ENCODE measurements at regions not wholly inside any gene's neighbourhood (a gene's known extent, or its start where the extent isn't known, plus 50 kb on each side); places are given as distances from the start of the nearest gene placed in this dataset.
"Not testable (repeated sequence)": the region's sequence is repeated elsewhere in the genome, so short reads cannot be mapped to it uniquely, and the experiment has no call there.

GRCh38 chr2:53112408-53112807, 655.2 kb upstream of the CHAC2 start:
- H3K4me3 ChIP-seq (ENCODE audit: low read length); H3K27ac Mint-ChIP-seq; H3K4me1 ChIP-seq (ENCODE audit: insufficient read depth, low read length); H3K9me3 ChIP-seq (ENCODE audit: low read length); CTCF ChIA-PET; POLR2A ChIA-PET; H3K27ac ChIP-seq (ENCODE audit: low read depth, low read length); DNase-seq; H3K4me1 Mint-ChIP-seq; H3K27me3 ChIP-seq (ENCODE audit: insufficient read depth, low read length, poor library complexity, severe bottlenecking); H3K4me3 Mint-ChIP-seq; H3K36me3 ChIP-seq (ENCODE audit: insufficient read depth, low read length); H3K27me3 Mint-ChIP-seq: not testable (repeated sequence)
- Mint-ChIP-seq H3K9me3 (peaks cover 3 to 22% (median 7%) of the 10 kb centered on the region in 5 donors), H3K36me3 (peaks cover 0 to 11% (median 0%) of the 10 kb centered on the region in 3 donors)

GRCh38 chr2:53111406-53111805, 656.2 kb upstream of the CHAC2 start:
- H3K9me3 Mint-ChIP-seq, result peaks cover 3 to 17% (median 4%) of the 10 kb centered on the region in 5 donors
- H3K27ac ChIP-seq (ENCODE audit: low read depth, low read length), result no peak overlapping the region
- H3K36me3 Mint-ChIP-seq, result peaks cover 0 to 6% (median 0%) of the 10 kb centered on the region in 3 donors
- DNase-seq, result no peak
- ChIA-PET POLR2A (no interaction called here), CTCF (no interaction called here)
- no peak overlapping the region for H3K27ac Mint-ChIP-seq
- no peaks in the 10 kb centered on the region for H3K27me3 ChIP-seq (ENCODE audit: insufficient read depth, low read length, poor library complexity, severe bottlenecking)
- no peaks in the 10 kb centered on the region for H3K4me1 ChIP-seq (ENCODE audit: insufficient read depth, low read length)
- H3K4me3 Mint-ChIP-seq, result no peak overlapping the region
- H3K36me3 ChIP-seq (ENCODE audit: insufficient read depth, low read length), result no peaks in the 10 kb centered on the region
- H3K9me3 ChIP-seq (ENCODE audit: low read length), result no peaks in the 10 kb centered on the region
- no peaks in the 10 kb centered on the region for H3K4me1 Mint-ChIP-seq
- no peaks in the 10 kb centered on the region for H3K27me3 Mint-ChIP-seq
- H3K4me3 ChIP-seq (ENCODE audit: low read length), result no peak overlapping the region

GRCh38 chr2:53111004-53111403, 656.6 kb upstream of the CHAC2 start:
- Histone ChIP-seq H3K36me3 (ENCODE audit: insufficient read depth, low read length) (no peaks in the 10 kb centered on the region), H3K9me3 (ENCODE audit: low read length) (no peaks in the 10 kb centered on the region)
- no peaks in the 10 kb centered on the region for H3K27me3 Mint-ChIP-seq

GRCh38 chr2:53108246-53108645, 659.4 kb upstream of the CHAC2 start:
- ChIA-PET POLR2A (no interaction called here), CTCF (no interaction called here)
- no peaks in the 10 kb centered on the region for H3K27me3 ChIP-seq (ENCODE audit: insufficient read depth, low read length, poor library complexity, severe bottlenecking)
- DNase-seq, result no peak
- Mint-ChIP-seq H3K27me3 (no peaks in the 10 kb centered on the region), H3K36me3 (peaks cover 0 to 6% (median 0%) of the 10 kb centered on the region in 3 donors), H3K4me1 (no peaks in the 10 kb centered on the region), H3K9me3 (peaks cover 3 to 9% (median 4%) of the 10 kb centered on the region in 5 donors), H3K27ac (no peak overlapping the region), H3K4me3 (no peak overlapping the region)
- H3K36me3 ChIP-seq (ENCODE audit: insufficient read depth, low read length), result no peaks in the 10 kb centered on the region
- H3K9me3 ChIP-seq (ENCODE audit: low read length), result no peaks in the 10 kb centered on the region
- H3K27ac ChIP-seq (ENCODE audit: low read depth, low read length), result no peak overlapping the region
- H3K4me1 ChIP-seq (ENCODE audit: insufficient read depth, low read length), result no peaks in the 10 kb centered on the region
- no peak overlapping the region for H3K4me3 ChIP-seq (ENCODE audit: low read length)

More at GRCh38 chr2:53111004-53111403, 656.6 kb upstream of the CHAC2 start:
- DNase-seq, result no peak
- no peak overlapping the region for H3K27ac ChIP-seq (ENCODE audit: low read depth, low read length)
- Mint-ChIP-seq H3K9me3 (peaks cover 3 to 17% (median 4%) of the 10 kb centered on the region in 5 donors), H3K36me3 (peaks cover 0 to 6% (median 0%) of the 10 kb centered on the region in 3 donors), H3K4me3 (no peak overlapping the region), H3K27ac (no peak overlapping the region), H3K4me1 (no peaks in the 10 kb centered on the region)
- ChIA-PET CTCF (no interaction called here), POLR2A (no interaction called here)
- no peaks in the 10 kb centered on the region for H3K27me3 ChIP-seq (ENCODE audit: insufficient read depth, low read length, poor library complexity, severe bottlenecking)
- no peak overlapping the region for H3K4me3 ChIP-seq (ENCODE audit: low read length)
- no peaks in the 10 kb centered on the region for H3K4me1 ChIP-seq (ENCODE audit: insufficient read depth, low read length)

- CTCF ChIA-PET, result no interaction called here
- Mint-ChIP-seq H3K4me3 (no peak overlapping the region), H3K27ac (no peak overlapping the region), H3K27me3 (no peaks in the 10 kb centered on the region), H3K36me3 (no peaks in the 10 kb centered on the region), H3K4me1 (no peaks in the 10 kb centered on the region), H3K9me3 (peaks cover 0 to 3% (median 2%) of the 10 kb centered on the region in 5 donors)
- no peaks in the 10 kb centered on the region for H3K27me3 ChIP-seq (ENCODE audit: insufficient read depth, low read length, poor library complexity, severe bottlenecking)
- POLR2A ChIA-PET, result no interaction called here
- no peaks in the 10 kb centered on the region for H3K9me3 ChIP-seq (ENCODE audit: low read length)
- H3K36me3 ChIP-seq (ENCODE audit: insufficient read depth, low read length), result no peaks in the 10 kb centered on the region
- H3K4me3 ChIP-seq (ENCODE audit: low read length), result no peak overlapping the region
- H3K4me1 ChIP-seq (ENCODE audit: insufficient read depth, low read length), result no peaks in the 10 kb centered on the region
- DNase-seq, result no peak
- no peak overlapping the region for H3K27ac ChIP-seq (ENCODE audit: low read depth, low read length)
Measured at GRCh38 chr2:53104263-53104662, 663.3 kb upstream of the CHAC2 start.

- no peak overlapping the region for H3K4me3 ChIP-seq (ENCODE audit: low read length)
- no peaks in the 10 kb centered on the region for H3K36me3 ChIP-seq (ENCODE audit: insufficient read depth, low read length)
- no peaks in the 10 kb centered on the region for H3K27me3 Mint-ChIP-seq
- H3K27ac ChIP-seq (ENCODE audit: low read depth, low read length), result no peak overlapping the region
- CTCF ChIA-PET, result no interaction called here
- H3K4me1 Mint-ChIP-seq, result no peaks in the 10 kb centered on the region
- no peaks in the 10 kb centered on the region for H3K9me3 ChIP-seq (ENCODE audit: low read length)
- H3K4me3 Mint-ChIP-seq, result no peak overlapping the region
- no peak overlapping the region for H3K27ac Mint-ChIP-seq
- H3K9me3 Mint-ChIP-seq, result peaks cover 0 to 3% (median 0%) of the 10 kb centered on the region in 5 donors
- DNase-seq, result no peak
- POLR2A ChIA-PET, result no interaction called here
- no peaks in the 10 kb centered on the region for H3K36me3 Mint-ChIP-seq
- no peaks in the 10 kb centered on the region for H3K4me1 ChIP-seq (ENCODE audit: insufficient read depth, low read length)
- H3K27me3 ChIP-seq (ENCODE audit: insufficient read depth, low read length, poor library complexity, severe bottlenecking), result no peaks in the 10 kb centered on the region
Measured at GRCh38 chr2:53103679-53104078, 663.9 kb upstream of the CHAC2 start.

GRCh38 chr2:53098696-53099078, 668.9 kb upstream of the CHAC2 start:
- no peaks in the 10 kb centered on the region for H3K27me3 ChIP-seq (ENCODE audit: insufficient read depth, low read length, poor library complexity, severe bottlenecking)
- no peaks in the 10 kb centered on the region for H3K36me3 ChIP-seq (ENCODE audit: insufficient read depth, low read length)
- H3K9me3 ChIP-seq (ENCODE audit: low read length), result no peaks in the 10 kb centered on the region
- Mint-ChIP-seq H3K27ac (no peak overlapping the region), H3K36me3 (no peaks in the 10 kb centered on the region), H3K4me3 (no peak overlapping the region), H3K4me1 (no peaks in the 10 kb centered on the region), H3K27me3 (no peaks in the 10 kb centered on the region), H3K9me3 (no peaks in the 10 kb centered on the region)
- ChIA-PET POLR2A (no interaction called here), CTCF (no interaction called here)
- H3K4me1 ChIP-seq (ENCODE audit: insufficient read depth, low read length), result no peaks in the 10 kb centered on the region
- DNase-seq, result no peak
- no peak overlapping the region for H3K27ac ChIP-seq (ENCODE audit: low read depth, low read length)
- no peak overlapping the region for H3K4me3 ChIP-seq (ENCODE audit: low read length)

- H3K27me3 ChIP-seq (ENCODE audit: insufficient read depth, low read length, poor library complexity, severe bottlenecking), result no peaks in the 10 kb centered on the region
- ChIA-PET CTCF (no interaction called here), POLR2A (no interaction called here)
- no peak overlapping the region for H3K4me3 Mint-ChIP-seq
- H3K9me3 ChIP-seq (ENCODE audit: low read length), result no peaks in the 10 kb centered on the region
- peaks cover 0 to 8% (median 0%) of the 10 kb centered on the region in 5 donors for H3K9me3 Mint-ChIP-seq
- H3K36me3 ChIP-seq (ENCODE audit: insufficient read depth, low read length), result no peaks in the 10 kb centered on the region
- H3K27me3 Mint-ChIP-seq, result no peaks in the 10 kb centered on the region
- no peak overlapping the region for H3K27ac ChIP-seq (ENCODE audit: low read depth, low read length)
- no peaks in the 10 kb centered on the region for H3K4me1 ChIP-seq (ENCODE audit: insufficient read depth, low read length)
- H3K36me3 Mint-ChIP-seq, result no peaks in the 10 kb centered on the region
- no peak overlapping the region for H3K27ac Mint-ChIP-seq
- no peak for DNase-seq
- H3K4me3 ChIP-seq (ENCODE audit: low read length), result no peak overlapping the region
- no peaks in the 10 kb centered on the region for H3K4me1 Mint-ChIP-seq
Measured at GRCh38 chr2:53096351-53096750, 671.3 kb upstream of the CHAC2 start.

- ChIA-PET CTCF (no interaction called here), POLR2A (no interaction called here)
- no peaks in the 10 kb centered on the region for H3K36me3 Mint-ChIP-seq
- H3K4me3 Mint-ChIP-seq, result no peak overlapping the region
- no peak for DNase-seq
- Histone ChIP-seq H3K4me3 (ENCODE audit: low read length) (no peak overlapping the region), H3K36me3 (ENCODE audit: insufficient read depth, low read length) (no peaks in the 10 kb centered on the region), H3K27me3 (ENCODE audit: insufficient read depth, low read length, poor library complexity, severe bottlenecking) (no peaks in the 10 kb centered on the region), H3K9me3 (ENCODE audit: low read length) (no peaks in the 10 kb centered on the region), H3K4me1 (ENCODE audit: insufficient read depth, low read length) (no peaks in the 10 kb centered on the region), H3K27ac (ENCODE audit: low read depth, low read length) (no peak overlapping the region)
- no peaks in the 10 kb centered on the region for H3K4me1 Mint-ChIP-seq
- H3K9me3 Mint-ChIP-seq, result peaks cover 0 to 8% (median 0%) of the 10 kb centered on the region in 5 donors
- no peak overlapping the region for H3K27ac Mint-ChIP-seq
- peaks cover 0 to 2% of the 10 kb centered on the region in 2 donors for H3K27me3 Mint-ChIP-seq
Measured at GRCh38 chr2:53095664-53096063, 671.9 kb upstream of the CHAC2 start.

All from CD8-positive, alpha-beta memory T cell (primary cell).